HK-2 (cell line): ENCODE measurements at regions not wholly inside any gene's neighbourhood (a gene's known extent, or its start where the extent isn't known, plus 50 kb on each side); places are given as distances from the start of the nearest gene placed in this dataset.

Experiments used
- DNase-seq: peaks from one replicate; pipeline ENCODE4 v3.0.0-alpha.2; 2018; ENCODE audit not compliant: unreplicated experiment

DNA sequence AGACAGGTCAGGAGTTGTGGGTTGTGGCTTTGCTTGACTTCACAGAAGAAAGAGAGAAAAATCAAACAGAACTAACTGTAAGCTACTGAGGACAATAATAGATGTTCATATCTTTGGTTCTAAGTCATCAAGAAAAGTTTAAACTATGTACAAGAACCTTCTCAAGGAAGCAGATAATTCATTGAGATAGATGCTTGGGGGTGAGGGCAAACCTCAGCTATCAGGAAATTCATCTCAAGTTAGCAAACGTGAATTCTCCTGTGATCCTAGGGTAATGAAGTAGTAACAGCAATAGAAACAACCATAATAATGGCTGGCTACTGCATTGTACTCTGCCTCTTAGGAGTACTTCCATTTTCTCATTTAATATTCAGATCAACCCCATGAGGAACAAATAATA is 506.2 kb downstream of the PLPP3 start:
- DNase-seq: no peak

DNA sequence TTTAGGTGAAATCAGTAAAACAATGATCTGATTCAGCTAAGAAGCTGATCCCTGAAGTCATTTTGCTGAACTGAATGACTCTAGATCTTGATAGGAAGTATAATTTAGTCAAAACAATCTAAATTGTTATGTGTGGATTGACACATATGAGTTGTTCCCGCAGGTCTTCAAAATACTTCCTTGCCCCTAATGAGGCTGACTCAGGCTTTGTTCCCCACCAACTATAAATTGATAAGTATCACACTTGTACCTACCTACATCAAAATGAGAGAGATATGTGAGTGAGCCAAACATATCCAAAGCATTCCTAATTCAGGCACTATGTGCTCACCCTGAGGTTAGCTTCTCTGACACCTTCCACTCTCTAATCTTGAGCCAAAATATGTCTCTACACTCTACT is 507.1 kb downstream of the PLPP3 start:
- no peak for DNase-seq

DNA sequence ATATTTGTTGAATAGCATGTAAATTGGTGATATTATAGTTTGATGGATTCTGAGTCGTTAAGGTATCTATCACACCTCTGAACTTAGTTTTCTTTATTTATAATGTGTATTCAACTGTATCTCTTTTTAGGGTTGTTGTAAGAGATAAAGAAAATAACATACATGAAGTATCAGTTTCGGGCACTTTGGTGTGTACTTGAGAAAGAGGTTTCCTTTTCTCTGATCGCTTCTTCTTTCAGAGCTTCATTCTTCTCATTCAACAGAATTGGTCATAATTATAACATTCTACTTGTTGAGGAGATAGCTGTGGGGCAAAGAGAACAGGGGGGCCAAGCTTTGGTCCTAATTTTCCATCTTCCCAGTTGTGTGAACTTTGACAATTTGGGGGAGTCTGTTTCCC is 508.0 kb downstream of the PLPP3 start:
- DNase-seq: no peak

DNA sequence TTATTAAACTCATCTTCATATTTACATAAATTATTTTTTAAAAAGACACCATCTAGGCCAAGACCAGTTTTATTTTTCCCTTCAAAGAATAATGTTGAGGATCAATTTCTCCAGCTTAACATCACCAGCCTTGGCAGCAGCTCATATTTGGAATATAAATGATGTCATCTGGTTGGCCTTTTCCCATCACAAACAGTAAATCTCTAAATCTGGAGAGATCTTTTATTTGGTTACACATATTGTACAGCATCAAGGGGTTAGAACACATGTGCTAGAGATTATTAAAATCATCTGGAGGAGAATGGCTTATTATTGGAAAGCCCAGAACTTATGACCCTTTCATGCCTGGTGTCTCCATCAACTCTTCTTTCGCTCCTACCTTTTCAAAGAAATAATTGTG is 508.8 kb downstream of the PLPP3 start:
- DNase-seq: no peak

DNA sequence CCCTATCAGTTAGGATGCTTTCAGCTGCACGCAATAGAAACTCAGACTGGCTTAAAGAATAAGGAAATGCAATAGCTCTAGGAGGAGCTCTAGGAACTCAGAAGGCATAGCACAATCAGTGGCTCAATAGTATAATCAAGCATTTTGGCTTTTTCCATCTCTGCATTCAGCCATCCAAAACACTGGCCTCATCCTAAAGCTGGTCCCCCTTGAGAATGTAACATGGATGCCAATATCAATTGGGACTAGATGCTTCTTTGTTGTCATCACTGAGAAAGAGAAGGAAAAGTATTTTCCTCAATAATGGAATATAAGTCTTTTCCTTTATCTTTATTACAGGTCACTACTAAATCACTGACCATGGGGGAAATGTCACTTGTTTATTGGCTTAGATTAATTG is 509.5 kb downstream of the PLPP3 start:
- no peak for DNase-seq

DNA sequence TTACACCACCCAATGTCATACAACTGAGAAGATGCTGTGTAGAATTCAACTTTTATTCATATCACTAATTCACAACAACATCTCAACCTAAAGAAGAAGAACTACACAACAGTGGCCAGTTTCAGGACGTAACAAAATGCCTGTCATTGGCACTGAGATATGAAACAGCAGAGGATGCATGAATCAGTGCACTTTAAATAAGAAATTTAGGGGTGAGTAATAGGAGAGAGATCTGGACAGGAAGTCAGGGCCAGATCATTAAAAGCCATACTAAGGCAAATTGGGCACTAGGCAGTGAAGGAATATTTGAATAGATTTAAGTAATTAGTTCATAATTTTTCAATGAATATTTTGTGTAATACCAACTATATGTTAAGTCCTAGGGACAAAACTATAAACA is 510.5 kb downstream of the PLPP3 start:
- no peak for DNase-seq

DNA sequence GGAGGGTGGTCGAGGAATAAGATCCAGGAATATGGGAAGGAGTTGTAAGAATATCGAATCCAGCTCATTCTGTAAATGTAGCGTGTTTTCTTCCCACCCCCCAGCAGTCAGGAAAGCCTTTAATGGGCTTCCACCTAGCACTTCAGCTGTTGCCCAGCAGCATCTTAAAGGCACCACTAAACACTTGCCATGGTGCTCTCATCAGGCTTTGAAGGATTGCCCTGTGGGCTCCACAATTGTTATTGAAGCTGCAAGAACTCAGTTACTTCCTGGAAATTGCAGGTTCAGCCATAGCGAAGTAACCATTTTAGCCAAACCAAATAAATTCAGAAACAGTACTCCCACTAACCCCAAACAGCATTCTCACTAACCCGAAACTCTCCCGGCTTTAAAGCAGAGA is 511.2 kb downstream of the PLPP3 start:
- DNase-seq: no peak

DNA sequence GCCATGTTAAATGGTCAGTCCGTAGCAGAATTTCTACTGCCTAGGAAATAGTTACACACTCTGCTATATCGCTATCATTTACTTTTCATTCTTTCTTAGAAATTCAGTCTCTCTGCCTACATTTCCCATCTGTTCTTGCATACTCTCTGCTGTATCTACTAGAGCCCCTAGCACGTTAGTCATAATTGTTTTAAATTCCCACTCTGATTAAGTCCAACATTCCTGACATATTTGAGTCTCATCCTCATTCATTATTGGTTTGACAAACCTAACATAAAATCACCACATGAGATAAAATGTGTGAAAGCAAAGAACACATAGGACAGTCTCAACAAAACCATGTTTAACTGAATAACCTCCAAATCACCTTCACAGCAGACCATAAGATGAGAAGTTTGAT is 513.6 kb downstream of the PLPP3 start:
- no peak for DNase-seq

DNA sequence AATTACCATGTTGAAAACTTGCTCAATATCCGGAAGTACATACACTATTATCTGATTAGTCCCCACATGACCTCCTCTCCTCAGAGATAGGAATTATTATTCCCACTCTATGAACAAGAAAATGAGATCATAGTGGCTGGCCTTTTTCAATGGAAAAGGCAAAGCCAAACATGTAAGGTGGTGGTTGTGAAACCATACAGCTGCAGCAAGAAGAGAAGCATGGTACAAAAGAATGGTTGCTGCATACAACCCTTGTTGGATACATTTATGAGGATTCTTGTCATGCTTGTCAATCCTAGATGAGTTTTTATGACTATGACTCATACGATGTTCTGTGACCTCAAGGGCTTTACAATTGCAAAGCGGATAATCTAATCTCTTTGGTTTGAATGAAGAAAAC is 514.7 kb downstream of the PLPP3 start:
- no peak for DNase-seq

DNA sequence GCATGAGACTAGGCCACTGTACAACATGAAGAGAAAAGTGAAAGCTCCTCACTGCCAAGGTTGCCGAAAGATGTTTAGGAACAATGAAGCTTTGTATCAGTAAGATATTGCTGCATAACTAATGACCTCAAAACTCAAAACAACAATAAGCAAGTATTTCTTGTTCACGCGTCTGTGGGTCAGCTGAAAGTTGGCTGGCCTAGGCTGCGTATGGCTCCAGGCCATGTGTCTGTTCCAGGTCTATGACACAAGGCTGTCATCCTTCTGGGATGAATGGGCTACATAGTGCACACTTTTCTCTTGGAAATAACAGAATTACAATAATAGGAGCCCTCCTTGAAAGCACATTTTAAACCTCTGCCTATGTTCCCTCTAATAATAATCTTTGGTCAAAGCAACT is 515.9 kb downstream of the PLPP3 start:
- no peak for DNase-seq

DNA sequence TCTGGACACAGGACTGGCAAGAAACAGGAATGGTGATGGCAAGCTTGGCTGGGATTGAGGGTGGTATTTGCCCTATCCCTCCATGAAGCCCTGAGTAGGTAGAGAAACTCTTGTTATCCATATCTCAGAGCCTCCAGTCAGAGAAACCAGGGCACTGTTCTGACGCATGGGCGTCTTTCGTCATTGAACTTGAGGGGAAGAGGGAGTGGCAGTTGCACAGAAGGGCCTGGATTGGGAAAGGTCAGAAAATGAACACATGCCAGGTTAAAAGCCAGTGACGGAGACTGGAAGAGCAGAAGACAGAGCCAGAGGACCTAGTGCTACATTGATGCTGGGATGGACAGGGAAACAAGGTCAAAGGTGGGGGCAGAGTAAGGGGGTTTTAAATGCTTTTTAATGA is 516.7 kb downstream of the PLPP3 start:
- no peak for DNase-seq

DNA sequence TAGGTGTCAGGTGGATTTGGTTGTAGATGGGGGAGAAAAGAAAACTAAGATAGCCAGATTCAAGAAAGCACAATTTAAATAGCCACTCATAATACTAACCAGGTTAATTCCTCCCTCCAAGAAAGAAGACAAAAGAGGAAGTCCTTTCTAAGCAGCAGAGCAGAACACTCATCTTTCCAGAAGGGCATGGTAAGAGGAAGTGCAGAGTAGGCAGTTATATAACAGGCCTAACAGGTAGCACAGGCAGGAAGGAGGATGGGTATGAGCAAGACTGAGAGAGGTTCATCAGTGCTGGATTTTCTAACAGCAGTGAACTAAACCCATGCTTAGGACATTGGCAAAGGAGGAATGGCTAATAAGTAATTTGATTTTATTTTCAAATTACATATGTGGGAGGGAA is 517.5 kb downstream of the PLPP3 start:
- DNase-seq: no peak

DNA sequence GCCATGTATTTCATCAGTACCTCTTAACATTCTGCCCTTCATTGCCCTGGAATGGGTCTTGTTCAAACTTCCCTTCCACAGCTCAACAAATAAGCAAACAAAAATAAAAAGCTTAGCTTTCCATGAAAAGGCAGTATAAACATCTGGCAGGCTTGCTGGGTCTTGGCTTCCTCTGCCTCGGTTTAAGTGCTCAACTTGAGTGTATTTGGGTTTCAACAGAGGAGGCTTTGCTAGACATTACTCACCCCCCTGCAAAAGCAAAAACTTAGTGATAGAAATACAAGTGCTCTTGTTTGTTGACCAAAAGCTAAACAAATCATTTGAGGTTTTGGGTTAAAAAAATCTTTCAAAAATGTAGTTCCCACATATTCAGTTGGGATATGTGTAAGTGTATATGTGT is 518.5 kb downstream of the PLPP3 start:
- DNase-seq: no peak

DNA sequence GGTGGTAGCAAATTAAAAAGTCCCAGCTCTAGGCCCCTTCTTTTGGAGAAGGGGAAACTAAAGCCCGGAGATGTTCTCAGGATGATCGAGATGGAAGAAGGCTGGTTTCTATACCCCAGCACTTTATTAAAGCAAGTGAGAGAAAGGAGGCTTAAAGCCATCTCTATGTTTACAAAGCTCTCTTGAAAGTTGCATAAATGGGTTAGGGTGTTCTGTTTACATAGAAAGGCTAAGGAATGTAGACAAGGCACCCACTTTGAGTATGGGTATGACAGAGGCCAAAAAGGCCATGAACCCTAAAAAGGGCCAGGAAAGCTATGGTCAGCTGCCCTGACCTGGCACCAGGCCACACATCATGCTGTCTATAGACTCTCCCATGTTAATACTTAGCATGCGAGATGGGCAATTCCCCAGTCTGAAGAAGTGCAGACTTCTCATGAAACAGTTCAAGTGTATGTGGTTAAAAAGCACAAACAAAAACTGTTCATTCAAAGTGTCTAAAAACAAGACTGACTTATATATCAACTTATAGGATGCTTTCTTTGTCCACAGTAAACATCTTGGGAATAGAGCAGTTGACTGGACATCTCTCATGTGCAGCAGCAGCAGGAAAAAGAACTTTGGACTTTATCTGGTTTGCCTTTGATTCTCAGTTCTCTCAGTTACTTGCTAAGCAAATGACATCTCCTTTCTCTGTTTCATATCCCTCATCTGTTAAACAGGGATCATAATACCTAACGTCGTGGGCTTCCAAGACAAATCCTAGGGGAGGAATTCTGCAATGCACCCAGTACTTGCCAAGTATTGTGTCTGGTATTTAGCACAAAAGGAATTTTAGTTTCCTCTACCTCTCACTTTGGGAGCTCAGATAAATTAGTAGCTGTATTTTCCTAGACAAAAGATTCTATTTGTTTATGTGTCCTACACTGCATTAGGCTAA is 521.6 kb downstream of the PLPP3 start:
- no peak for DNase-seq

DNA sequence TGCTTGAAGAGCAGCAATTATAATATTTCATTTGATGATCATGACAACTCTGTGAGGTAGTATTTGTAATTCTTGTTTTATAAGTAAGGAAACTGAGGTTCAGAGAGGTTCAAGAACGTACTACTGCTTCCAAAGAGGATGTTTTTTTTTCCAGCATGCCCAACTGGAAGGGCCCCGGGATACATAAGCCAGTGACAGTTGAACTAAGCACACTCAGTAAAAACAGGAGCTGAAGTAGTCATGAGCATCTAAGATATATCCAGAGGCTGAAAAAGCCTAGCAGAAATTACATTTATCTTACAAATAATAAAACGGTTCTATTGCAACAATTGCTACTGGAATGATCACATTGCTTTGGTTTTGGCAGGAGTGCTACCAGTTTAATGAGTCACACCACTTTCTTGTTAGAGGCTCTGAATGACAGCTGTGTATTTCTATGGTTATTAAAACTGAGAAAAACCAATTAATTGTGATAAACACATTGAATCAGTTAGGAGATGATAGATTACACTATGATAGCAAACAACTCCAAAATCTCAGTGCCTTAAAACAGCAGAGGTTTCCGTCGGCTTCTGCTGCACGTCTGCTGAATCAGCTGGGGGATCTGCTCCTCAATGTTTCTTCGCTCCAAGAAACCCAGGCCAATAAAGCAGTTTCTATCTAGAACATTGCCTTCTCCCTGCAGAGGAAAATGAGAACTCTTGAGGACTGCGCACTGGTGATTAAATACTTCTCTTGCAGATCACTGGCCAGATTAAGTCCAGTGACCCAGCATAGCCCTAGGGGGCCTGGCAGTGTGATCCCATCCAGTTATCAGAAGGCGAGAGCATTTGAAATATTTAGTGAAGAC is 522.7 kb downstream of the PLPP3 start:
- no peak for DNase-seq

DNA sequence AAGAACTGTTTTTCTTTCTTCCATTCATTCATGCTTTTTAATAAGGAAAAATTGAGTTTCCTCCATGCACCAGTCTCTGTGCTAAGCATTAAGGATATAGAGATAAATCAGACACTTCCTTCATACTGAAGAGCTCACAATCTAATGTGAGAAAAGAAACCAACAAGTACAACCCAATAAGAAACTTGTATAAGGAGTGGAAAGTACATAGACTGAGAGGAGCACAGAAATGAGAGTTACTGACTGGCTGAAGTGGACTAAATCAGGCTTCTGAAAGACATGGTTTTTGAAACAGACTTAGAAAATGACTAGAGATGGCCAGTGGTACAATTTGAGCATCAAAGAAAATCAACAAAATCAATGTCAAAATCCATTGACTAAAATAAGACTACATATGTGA is 524.4 kb downstream of the PLPP3 start:
- DNase-seq: no peak

DNA sequence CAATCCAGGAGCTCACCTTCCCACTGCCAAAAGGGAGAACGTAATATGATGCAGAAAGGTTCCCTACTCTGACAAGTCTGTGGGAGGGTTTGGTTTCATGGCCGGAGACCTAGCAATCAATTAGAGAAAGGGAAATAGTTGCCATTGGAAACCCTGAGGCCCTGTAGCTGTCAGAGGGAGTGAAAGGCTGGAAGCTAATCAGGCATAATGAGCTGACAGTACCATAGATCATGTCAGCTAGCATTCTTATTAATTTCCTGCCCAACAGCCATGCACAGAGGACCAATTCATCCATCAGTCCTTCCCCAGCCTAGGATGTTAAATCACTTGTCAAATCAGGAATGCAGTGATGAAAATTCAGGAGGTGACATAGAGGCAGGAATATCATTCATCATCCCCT is 527.3 kb downstream of the PLPP3 start:
- DNase-seq: no peak

DNA sequence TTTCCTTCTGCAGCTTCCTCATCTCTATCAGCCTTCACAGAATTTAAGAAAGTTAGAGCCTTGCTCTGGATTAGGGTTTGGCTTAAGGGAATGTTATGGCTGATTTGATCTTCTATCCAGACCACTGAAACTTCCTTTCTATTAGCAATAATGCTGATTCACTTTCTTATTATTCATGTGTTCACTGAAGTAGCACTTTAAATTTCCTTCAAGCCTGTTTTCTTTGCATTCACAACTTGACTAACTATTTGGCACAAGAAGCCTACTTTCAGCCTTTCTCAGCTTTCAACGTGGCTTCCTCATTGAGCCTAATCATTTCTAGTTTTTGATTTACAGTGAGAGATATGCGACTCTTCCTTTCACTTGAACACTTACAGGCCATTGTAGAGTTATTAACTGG is 528.5 kb downstream of the PLPP3 start:
- DNase-seq: no peak

DNA sequence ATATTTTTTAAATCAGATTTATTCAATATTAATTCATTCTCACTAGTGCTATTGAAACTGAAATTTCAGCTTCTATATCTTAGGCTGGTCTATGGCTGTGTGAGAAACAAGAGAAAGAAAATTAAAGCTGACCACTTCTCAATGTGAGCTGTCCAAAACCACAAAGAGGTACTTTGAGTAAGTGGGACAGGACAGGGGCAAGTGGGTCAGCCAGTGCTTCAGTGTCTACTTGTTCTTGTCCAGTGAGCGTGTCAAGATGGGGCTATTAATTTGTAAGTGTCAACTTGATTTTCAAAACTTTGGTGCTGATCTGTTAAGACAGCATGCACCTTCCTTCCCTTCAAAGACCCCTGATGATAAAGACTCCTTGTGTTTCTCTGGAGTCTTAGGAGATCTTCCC is 533.9 kb downstream of the PLPP3 start:
- no peak for DNase-seq

DNA sequence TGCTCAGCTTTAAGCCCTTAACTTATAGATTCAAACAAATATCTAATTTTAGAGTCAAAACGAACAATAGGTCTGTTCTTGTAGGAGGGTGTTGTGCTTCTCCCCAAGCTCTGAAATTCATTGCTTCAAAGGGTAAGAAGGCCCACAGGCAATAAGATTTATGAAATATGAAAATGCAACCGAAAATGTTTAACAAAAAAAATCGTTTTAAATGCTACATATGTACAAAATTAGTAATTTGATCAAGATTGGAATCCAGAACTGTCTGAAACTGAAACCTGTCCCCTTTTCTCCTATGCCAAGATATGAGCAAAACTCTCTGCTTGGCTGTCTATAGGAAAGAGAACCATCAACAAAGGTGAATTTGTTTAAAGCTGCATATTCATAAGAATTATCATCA is 534.3 kb downstream of the PLPP3 start:
- no peak for DNase-seq

DNA sequence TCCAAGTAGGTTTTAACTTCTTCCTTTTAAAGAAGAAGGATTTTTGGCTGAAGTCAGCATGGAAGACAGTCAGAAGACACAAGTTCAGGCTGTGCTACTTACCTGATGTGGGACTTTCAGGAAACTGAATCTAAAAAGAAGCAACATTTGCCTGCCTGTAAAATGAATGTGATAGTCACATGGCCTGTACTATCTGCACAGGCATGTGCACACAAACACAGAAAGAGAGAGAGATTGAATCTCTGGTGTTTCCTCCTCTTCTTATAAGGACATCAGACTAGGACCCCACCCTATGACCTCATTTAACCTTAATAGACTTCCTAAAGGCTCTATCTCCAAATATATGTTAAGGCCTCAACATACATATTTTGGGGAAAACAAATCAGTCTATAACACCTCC is 542.9 kb downstream of the PLPP3 start:
- no peak for DNase-seq

DNA sequence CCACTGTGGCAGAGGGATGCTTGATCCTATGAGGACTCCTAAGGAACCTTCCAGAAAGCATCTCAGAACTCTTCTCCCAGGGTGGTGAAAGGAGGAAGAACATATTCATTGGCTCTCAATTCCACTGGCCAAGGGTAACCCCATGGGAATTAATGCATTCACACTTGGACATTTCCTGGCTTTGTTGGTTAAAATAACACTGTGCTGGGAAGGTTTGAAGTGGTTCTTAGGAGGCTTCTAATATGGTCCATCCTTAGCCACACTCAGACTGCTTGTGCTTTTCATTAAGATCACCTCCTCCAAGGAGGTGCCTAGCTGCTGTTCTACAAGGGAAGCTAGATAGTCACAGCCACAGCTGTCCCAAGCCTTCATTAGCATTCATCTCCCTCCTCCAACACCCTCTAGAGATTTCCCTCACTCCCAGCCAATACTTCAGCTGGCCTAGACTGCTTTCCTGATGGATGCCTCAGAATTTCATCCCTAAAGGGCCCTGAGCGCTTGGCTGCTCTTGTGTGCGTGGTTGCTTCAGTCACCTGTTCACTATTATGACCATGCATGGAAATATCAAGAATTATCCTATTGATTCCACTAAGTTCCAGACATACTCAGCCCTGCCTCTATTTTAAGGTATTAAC is 544.4 kb downstream of the PLPP3 start:
- DNase-seq: no peak

DNA sequence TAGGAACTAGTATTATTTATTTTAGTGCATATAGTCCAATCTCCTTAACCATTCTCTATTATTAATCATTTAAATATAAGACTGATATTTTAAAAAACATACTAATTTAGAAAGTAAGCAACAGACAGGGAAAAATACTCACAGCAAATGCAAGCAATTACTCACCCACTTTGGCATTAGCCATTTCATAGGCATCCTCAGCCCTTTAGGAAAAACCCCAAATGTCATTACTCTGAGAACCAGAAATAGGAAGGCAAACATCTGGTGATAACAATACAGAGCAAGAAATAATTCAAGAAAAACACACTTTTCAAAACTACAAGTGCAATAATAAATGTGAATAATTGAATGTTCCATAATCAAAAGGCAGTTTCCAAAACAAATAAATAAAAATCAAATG is 545.1 kb downstream of the PLPP3 start:
- DNase-seq: no peak
